GM19023 (cell line): ENCODE measurements at regions not wholly inside any gene's neighbourhood (a gene's known extent, or its start where the extent isn't known, plus 50 kb on each side); places are given as distances from the start of the nearest gene placed in this dataset.
"Not testable (repeated sequence)": the region's sequence is repeated elsewhere in the genome, so short reads cannot be mapped to it uniquely, and the experiment has no call there.

ENCODE experiments used
- ATAC-seq: cut with Tn5 transposase; IDR thresholded peaks from one replicate; pipeline ENCODE4 v1.9.1; 2021; ENCODE audit warnings: mild to moderate bottlenecking, moderate library complexity; ENCODE audit not compliant: unreplicated experiment

- no peak for ATAC-seq
These were observed 109.9 kb downstream of the COPS8 start for GRCh38 chr2:237195396-237196120.

- no peak for ATAC-seq
These were observed 110.7 kb downstream of the COPS8 start for GRCh38 chr2:237196409-237196808.

- no peak for ATAC-seq
These were observed 111.4 kb downstream of the COPS8 start for GRCh38 chr2:237196866-237197618.

GRCh38 chr2:237198164-237198855, 112.6 kb downstream of the COPS8 start:
- ATAC-seq, result no peak

- no peak for ATAC-seq
These were observed 113.4 kb downstream of the COPS8 start for GRCh38 chr2:237199082-237199481.

GRCh38 chr2:237199577-237199976, 113.9 kb downstream of the COPS8 start:
- ATAC-seq, result no peak

GRCh38 chr2:237200462-237200861, 114.8 kb downstream of the COPS8 start:
- ATAC-seq, result no peak

GRCh38 chr2:237201461-237202287, 116.0 kb downstream of the COPS8 start:
- peak; percentile 75 for ATAC-seq

GRCh38 chr2:237202288-237203030, 116.8 kb downstream of the COPS8 start:
- ATAC-seq, result no peak

GRCh38 chr2:237205043-237205541, 119.4 kb downstream of the COPS8 start:
- ATAC-seq, result no peak

- ATAC-seq, result no peak
These were observed 119.9 kb downstream of the COPS8 start for GRCh38 chr2:237205561-237205971.

- ATAC-seq, result no peak
These were observed 122.0 kb downstream of the COPS8 start for GRCh38 chr2:237207646-237208045.

GRCh38 chr2:237208373-237209260, 122.9 kb downstream of the COPS8 start:
- ATAC-seq, result no peak

GRCh38 chr2:237209885-237210284, 124.2 kb downstream of the COPS8 start:
- no peak for ATAC-seq

- no peak for ATAC-seq
These were observed 124.6 kb downstream of the COPS8 start for GRCh38 chr2:237210297-237210696.

GRCh38 chr2:237210763-237211162, 125.1 kb downstream of the COPS8 start:
- ATAC-seq, result no peak

GRCh38 chr2:237212356-237213279, 126.9 kb downstream of the COPS8 start:
- not testable (repeated sequence) for ATAC-seq
